ENCODE measurements at regions not wholly inside any gene's neighbourhood (a gene's known extent, or its start where the extent isn't known, plus 50 kb on each side); places are given as distances from the start of the nearest gene placed in this dataset.

DNA sequence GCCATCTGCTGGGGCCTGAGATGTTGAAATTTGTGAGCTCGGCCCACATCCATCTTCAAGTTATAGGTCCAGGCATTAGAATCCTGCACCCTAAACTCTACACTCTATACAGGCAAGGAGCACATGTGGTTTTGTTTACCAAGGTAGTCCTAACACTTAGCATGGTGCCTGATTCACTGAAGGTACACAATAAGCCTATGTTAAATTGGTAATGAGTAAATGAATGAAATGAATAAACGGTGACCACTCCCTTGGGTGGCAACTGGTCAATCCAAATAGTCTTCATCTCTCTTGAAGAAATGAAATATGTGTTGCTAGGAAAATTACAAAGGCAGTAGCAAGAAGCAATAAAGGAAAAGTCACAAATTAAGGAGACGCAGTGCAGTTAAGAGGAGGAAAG, 359.3 kb upstream of the UBE2E2 start:
- no peak for TF ChIP-seq EZH2 (IDR thresholded peaks at IDR 0.05)
- no peak for TF ChIP-seq POLR2AphosphoS5 (IDR thresholded peaks at IDR 0.05; ENCODE audit: borderline replicate concordance, low read depth, low read length)
- TF ChIP-seq FOXP2 (optimal IDR thresholded peaks at IDR 0.05; ENCODE audit: control extremely low read depth, extremely low read length, insufficient read depth), result no peak

All from SK-N-MC (cell line).